DMS 273 treated with DMSO at 0.1 percent for 48 hours (cell line): ENCODE measurements at regions not wholly inside any gene's neighbourhood (a gene's known extent, or its start where the extent isn't known, plus 50 kb on each side); places are given as distances from the start of the nearest gene placed in this dataset.
"Not testable (repeated sequence)": the region's sequence is repeated elsewhere in the genome, so short reads cannot be mapped to it uniquely, and the experiment has no call there.

Experiments
- DNase-seq: peaks from one replicate; lab custom pipeline; 2025; lab: John Stamatoyannopoulos, UW

GRCh38 chr6:27161115-27161514 is 86.4 kb upstream of the PRSS16 start:
- no peak for DNase-seq

GRCh38 chr6:27161603-27161945 is 85.9 kb upstream of the PRSS16 start:
- no peak for DNase-seq

GRCh38 chr6:27161946-27162603 is 85.4 kb upstream of the PRSS16 start:
- DNase-seq: peak; percentile 71

GRCh38 chr6:27163834-27164233 is 83.7 kb upstream of the PRSS16 start:
- no peak for DNase-seq

DNA sequence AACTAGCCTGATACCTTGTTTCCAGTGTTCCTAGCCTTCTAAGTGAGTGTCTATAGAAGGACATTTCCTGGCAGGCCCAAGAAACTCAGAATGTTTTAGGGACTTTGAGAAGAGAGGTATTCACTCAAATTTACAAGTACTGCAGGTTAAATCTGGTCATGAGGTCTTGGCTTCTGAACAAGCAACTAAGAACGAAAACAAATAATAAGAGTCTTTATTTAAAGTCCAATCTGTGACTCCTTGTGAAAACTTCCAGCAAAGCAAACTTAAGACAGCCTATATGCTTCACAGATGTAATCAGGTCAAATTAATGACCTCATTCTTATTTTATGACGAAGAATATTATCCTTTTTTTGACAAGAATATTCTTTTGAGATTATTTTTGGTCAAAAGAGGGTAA is 79.4 kb upstream of the PRSS16 start:
- DNase-seq: no peak

- DNase-seq: no peak
Observed at GRCh38 chr6:27168586-27169443, 78.7 kb upstream of the PRSS16 start.

- DNase-seq: not testable (repeated sequence)
Observed at GRCh38 chr6:27172524-27173231, 74.8 kb upstream of the PRSS16 start.

- not testable (repeated sequence) for DNase-seq
Observed at GRCh38 chr6:27173232-27173601, 74.3 kb upstream of the PRSS16 start.

DNA sequence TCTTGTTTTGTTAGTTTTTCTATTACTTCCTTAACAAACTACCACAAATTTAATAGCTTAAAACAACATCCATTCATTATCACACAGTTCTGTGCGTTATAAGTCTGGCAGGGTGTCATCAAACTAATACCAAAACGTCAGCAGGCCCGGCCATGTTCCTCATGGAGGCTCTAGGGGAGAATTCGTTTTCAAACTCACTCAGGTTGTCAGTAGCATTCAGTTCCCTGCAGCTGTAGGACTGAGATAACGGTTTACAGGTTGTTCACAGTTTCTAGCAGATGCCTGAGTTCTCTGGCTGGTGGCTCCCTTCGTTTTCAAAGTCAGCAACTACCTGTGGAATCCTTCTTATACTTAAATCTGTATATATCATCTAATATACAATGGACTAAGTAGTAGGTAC is 72.5 kb upstream of the PRSS16 start:
- no peak for DNase-seq

- DNase-seq: peak; percentile 36
Observed at GRCh38 chr6:27176096-27176495, 71.4 kb upstream of the PRSS16 start.

- peak; percentile 19 for DNase-seq
Observed at GRCh38 chr6:27176523-27177484, 70.7 kb upstream of the PRSS16 start.

- DNase-seq: peak; percentile 80
Observed at GRCh38 chr6:27177485-27178406, 69.8 kb upstream of the PRSS16 start.

GRCh38 chr6:27178407-27178730 is 69.1 kb upstream of the PRSS16 start:
- DNase-seq: no peak

DNA sequence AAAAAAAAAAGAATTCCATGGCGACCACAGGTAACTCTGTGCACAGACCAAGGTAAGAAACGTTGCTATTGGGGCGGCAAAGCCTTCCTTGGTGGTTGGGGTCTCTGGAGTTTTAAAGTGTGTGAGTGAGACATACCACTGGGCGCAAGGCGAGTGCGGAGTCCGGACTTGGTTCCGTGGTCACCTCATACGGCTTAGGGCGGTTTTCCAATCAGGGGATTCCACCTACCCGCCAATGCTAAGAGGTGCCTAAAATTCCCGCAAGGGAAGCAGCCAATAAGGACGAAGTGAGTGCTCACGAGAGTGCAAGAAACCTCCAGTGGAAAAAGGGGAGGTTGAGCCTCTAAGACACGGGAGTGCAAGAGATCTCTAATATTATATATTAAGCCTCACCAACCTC is 68.6 kb upstream of the PRSS16 start:
- DNase-seq: no peak

- no peak for DNase-seq
Observed at GRCh38 chr6:27183060-27183832, 64.3 kb upstream of the PRSS16 start.

- no peak for DNase-seq
Observed at GRCh38 chr6:27187231-27188060, 60.1 kb upstream of the PRSS16 start.

DNA sequence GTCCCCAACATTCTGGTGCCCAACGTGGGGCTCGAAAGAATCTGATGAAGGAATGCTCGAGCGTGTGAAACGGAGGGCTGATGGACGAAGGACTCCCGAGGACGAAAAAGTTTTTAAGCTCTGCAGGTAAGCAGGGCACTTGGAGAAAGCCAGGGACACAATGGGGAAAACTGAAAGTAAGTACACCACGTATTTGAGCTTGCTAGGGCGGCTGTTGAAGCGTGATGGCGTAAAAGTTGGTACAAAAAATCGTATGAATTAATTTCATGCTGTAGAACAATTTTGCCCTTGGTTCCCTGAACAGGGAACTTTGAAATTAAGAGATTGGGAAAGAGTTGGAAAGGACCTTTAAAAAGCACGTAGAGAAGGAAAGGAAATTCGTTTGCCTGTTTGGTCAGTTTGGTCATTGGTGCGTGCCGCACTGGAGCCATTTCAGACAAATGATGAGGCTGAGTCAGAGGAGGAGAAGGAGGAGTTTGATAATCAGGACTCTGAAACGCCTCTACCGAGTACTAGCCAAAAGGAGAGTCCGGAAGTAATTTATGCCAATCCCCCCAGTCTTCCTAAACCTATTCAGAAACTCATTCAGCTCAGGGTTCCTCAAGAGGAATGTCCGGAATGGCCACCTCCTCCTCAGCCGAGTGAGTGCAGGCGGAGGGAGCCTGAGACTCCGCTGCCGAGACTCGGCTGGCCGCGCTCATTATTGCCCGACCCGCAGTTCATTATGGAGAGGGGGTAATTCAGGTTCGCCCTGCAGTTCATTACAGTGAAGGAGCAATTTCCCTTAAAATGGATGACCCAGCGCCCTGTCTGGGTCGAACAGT is 59.2 kb upstream of the PRSS16 start:
- peak; percentile 42 for DNase-seq

GRCh38 chr6:27188885-27189418 is 58.5 kb upstream of the PRSS16 start:
- DNase-seq: peak; percentile 73
